ENCODE measurements at regions not wholly inside any gene's neighbourhood (a gene's known extent, or its start where the extent isn't known, plus 50 kb on each side); places are given as distances from the start of the nearest gene placed in this dataset.
"Not testable (repeated sequence)": the region's sequence is repeated elsewhere in the genome, so short reads cannot be mapped to it uniquely, and the experiment has no call there.

- DNase-seq (ENCODE audit: low spot score) = no peak
Observed at GRCh38 chr16:58820411-58820810, 86.3 kb upstream of the GOT2 start.

GRCh38 chr16:58815181-58815888 is 81.2 kb upstream of the GOT2 start:
- DNase-seq (ENCODE audit: low spot score) = no peak

DNA sequence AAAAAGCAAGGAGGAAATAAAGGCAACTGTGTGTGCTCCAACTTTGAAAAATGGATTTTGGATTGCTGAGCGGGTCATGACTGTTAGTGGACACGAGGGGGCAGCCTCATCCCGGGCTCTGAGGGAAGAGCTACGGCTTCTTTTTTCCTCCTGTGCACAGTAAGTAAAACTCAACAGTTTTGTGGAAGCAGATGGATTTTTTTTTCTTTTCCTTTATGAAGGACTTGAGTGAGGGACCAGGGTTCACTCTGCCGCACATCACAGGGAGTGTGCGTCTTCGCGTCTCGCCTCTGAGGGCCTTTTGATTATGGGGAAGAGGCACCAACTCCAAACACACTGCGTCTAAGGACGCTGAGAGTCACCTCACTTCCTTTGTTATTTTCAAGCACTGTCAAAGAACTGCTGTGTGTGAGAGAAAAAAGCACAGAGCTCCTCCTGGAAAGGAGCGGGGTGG is 80.3 kb upstream of the GOT2 start:
- peak; percentile 58 for DNase-seq (ENCODE audit: low spot score)

DNA sequence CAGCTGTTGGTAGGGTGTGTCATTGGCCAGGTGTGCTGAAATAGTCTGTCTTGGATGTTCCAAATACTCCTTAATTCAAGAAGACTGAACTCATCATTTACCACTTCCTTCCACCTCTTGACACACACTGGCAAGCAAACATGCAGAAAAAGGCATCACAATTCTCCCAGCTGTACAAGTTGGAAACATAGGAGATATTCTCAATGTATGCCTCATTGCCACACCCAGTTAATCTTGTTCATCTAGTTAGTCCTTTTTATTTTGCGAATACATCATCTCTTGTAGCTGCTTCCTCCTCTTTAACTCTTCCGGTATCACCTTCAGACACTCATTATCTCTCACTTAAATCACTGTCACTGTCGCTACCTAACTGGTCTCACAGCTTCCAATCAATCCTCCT is 75.1 kb upstream of the GOT2 start:
- DNase-seq (ENCODE audit: low spot score) = no peak

GRCh38 chr16:58807276-58807675 is 73.2 kb upstream of the GOT2 start:
- no peak for DNase-seq (ENCODE audit: low spot score)

DNA sequence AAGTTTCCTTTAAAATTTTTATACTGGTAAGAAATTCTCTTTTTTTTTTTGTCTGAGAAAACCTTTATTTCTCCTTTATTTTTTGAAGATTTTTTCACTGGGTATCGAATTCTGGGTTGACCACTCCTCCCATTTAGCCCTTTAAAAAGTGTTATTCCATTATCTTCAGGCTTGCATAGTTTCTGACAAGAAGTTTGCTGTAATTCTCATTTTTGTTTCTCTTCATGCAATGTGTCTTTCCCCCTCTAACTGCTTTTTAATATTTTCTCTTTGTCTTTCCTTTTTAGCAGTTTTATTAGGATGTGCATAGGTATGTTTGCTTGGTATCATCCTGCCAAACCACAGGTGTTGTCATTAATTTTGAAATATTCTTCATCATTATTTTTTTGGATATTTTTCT is 67.7 kb upstream of the GOT2 start:
- no peak for DNase-seq (ENCODE audit: low spot score)

DNA sequence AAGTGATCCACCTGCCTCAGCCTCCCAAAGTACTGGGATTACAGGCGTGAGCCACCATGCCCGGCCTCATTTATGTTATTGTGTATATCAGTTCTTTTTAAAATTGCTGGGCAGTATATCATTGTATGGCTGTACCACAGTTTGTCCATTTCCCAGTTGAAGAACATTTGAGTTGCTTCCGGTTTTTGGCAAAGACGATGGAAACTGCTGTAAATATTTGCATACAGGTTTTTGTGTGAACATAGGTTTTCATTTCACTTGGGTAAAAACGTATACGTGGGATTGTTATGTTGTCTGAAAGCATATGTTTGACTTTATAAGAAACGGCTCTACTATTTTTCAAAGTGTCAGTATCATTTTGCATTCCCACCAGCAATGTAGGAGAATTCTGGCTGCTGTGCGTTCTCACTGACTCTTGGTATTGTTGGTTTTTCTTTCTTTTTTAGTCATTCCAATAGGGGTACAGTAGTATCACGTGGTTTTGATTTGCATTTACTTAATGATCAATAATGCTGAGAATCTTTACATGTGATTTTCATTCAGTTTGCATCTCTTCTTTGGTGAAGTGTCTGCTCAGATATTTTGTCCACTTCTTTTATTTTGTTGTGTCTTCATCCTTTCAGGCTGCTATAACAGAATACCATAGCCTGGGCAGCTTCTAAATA is 63.2 kb upstream of the GOT2 start:
- DNase-seq (ENCODE audit: low spot score) = no peak

- no peak for DNase-seq (ENCODE audit: low spot score)
Observed at GRCh38 chr16:58793366-58793765, 59.2 kb upstream of the GOT2 start.

GRCh38 chr16:58792188-58792587 is 58.1 kb upstream of the GOT2 start:
- DNase-seq (ENCODE audit: low spot score) = no peak

GRCh38 chr16:58790816-58791557 is 56.9 kb upstream of the GOT2 start:
- not testable (repeated sequence) for DNase-seq (ENCODE audit: low spot score)

DNA sequence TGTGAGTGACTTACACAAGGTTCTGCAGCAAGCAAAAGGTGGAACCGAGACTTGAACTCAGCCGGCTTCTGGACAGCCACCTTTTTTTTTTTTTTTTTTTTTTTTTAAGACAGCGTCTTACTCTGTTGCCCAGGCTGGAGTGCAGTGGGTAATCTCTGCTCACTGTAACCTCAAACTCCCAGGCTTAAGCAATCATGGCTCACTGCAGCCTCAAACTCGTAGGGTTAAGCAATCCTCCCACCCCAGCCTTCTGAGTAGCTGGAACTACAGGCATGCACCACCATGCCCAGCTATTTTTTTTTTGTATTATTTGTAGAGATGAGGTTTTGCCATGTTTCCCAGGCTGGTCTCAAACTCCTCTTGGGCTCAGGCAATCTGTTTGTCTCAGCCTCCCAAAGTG is 55.2 kb upstream of the GOT2 start:
- no peak for DNase-seq (ENCODE audit: low spot score)

Measured in ecto neural progenitor cell (in vitro differentiated cells).